Chondrocyte (in vitro differentiated cells): ENCODE measurements at regions not wholly inside any gene's neighbourhood (a gene's known extent, or its start where the extent isn't known, plus 50 kb on each side); places are given as distances from the start of the nearest gene placed in this dataset.

ENCODE experiments used
- DNase-seq: peaks from one replicate; pipeline ENCODE4 v3.0.0; 2021; ENCODE audit warnings: mixed read lengths, low spot score
- H3K27ac Mint-ChIP-seq: one replicate; pipeline ENCODE4 v1.8.0; 2021; ENCODE audit warnings: mild to moderate bottlenecking, moderate library complexity, mixed read lengths; ENCODE audit not compliant: unreplicated experiment
- H3K27me3 Mint-ChIP-seq: 2 replicates; pipeline ENCODE4 v1.8.0; 2021; ENCODE audit warnings: low read depth, mixed read lengths
- H3K36me3 Mint-ChIP-seq: 2 replicates; pipeline ENCODE4 v1.8.0; 2021; ENCODE audit warnings: low read depth, mixed read lengths
- H3K4me1 Mint-ChIP-seq: 2 replicates; pipeline ENCODE4 v1.8.0; 2021; ENCODE audit warnings: low read depth, mild to moderate bottlenecking, mixed read lengths
- H3K4me3 Mint-ChIP-seq: one replicate; pipeline ENCODE4 v1.8.0; 2021; ENCODE audit warnings: mild to moderate bottlenecking, moderate library complexity, mixed read lengths; ENCODE audit not compliant: unreplicated experiment
- H3K9me3 Mint-ChIP-seq: 2 replicates; pipeline ENCODE4 v1.8.0; 2021; ENCODE audit warnings: low read depth, mixed read lengths
- TF ChIP-seq, protein P1 (sequence below): fragments of 200-600 bp; sonication (generic); IDR thresholded peaks from 2 replicates; pipeline ENCODE4 v1.5.0; 2021; ENCODE audit warnings: antibody characterized with exemption, mild to moderate bottlenecking, moderate library complexity

- Mint-ChIP-seq H3K9me3 (no peaks in the 10 kb centered on the region), H3K27ac (no peak overlapping the region), H3K27me3 (peaks cover 2% of the 10 kb centered on the region), H3K4me1 (no peaks in the 10 kb centered on the region), H3K36me3 (no peaks in the 10 kb centered on the region), H3K4me3 (no peak overlapping the region)
- no peak for DNase-seq
- TF ChIP-seq, protein P1, sequence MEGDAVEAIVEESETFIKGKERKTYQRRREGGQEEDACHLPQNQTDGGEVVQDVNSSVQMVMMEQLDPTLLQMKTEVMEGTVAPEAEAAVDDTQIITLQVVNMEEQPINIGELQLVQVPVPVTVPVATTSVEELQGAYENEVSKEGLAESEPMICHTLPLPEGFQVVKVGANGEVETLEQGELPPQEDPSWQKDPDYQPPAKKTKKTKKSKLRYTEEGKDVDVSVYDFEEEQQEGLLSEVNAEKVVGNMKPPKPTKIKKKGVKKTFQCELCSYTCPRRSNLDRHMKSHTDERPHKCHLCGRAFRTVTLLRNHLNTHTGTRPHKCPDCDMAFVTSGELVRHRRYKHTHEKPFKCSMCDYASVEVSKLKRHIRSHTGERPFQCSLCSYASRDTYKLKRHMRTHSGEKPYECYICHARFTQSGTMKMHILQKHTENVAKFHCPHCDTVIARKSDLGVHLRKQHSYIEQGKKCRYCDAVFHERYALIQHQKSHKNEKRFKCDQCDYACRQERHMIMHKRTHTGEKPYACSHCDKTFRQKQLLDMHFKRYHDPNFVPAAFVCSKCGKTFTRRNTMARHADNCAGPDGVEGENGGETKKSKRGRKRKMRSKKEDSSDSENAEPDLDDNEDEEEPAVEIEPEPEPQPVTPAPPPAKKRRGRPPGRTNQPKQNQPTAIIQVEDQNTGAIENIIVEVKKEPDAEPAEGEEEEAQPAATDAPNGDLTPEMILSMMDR: no peak
Observed at GRCh38 chr3:20842594-20843436, 656.8 kb upstream of the SGO1 start.

- H3K27ac Mint-ChIP-seq: no peak overlapping the region
- H3K9me3 Mint-ChIP-seq: no peaks in the 10 kb centered on the region
- H3K36me3 Mint-ChIP-seq: no peaks in the 10 kb centered on the region
- no peaks in the 10 kb centered on the region for H3K4me1 Mint-ChIP-seq
- H3K27me3 Mint-ChIP-seq: peaks cover 2% of the 10 kb centered on the region
- TF ChIP-seq, protein P1: no peak
- H3K4me3 Mint-ChIP-seq: no peak overlapping the region
- DNase-seq: no peak
Observed at GRCh38 chr3:20842002-20842401, 656.0 kb upstream of the SGO1 start.

GRCh38 chr3:20837676-20838302, 651.8 kb upstream of the SGO1 start:
- TF ChIP-seq, protein P1: no peak
- no peak overlapping the region for H3K4me3 Mint-ChIP-seq
- H3K36me3 Mint-ChIP-seq: no peaks in the 10 kb centered on the region
- no peaks in the 10 kb centered on the region for H3K4me1 Mint-ChIP-seq
- DNase-seq: no peak
- H3K27ac Mint-ChIP-seq: no peak overlapping the region
- H3K27me3 Mint-ChIP-seq: peaks cover 2% of the 10 kb centered on the region
- no peaks in the 10 kb centered on the region for H3K9me3 Mint-ChIP-seq

DNA sequence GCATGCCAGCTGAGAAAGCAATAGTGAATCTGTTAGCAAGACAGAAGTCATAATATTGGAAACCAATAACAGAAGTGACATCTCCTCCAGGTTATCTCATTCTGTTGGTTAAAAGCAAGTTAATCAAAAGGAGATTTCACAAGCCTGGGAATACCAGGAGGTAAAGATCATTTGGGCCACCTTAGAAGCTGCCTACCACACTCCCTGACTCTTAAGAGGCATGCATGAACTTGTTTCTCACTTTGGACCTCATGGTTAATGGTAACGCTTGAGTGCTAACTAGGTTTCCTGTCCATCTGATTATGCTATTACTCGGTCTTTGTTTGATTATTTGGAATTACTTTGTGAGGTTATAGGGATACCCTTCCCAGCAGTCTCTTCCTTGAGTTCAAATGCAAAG, 650.8 kb upstream of the SGO1 start:
- Mint-ChIP-seq H3K27ac (no peak overlapping the region), H3K4me3 (no peak overlapping the region), H3K36me3 (no peaks in the 10 kb centered on the region), H3K9me3 (no peaks in the 10 kb centered on the region), H3K4me1 (no peaks in the 10 kb centered on the region), H3K27me3 (no peaks in the 10 kb centered on the region)
- TF ChIP-seq, protein P1: no peak
- no peak for DNase-seq

DNA sequence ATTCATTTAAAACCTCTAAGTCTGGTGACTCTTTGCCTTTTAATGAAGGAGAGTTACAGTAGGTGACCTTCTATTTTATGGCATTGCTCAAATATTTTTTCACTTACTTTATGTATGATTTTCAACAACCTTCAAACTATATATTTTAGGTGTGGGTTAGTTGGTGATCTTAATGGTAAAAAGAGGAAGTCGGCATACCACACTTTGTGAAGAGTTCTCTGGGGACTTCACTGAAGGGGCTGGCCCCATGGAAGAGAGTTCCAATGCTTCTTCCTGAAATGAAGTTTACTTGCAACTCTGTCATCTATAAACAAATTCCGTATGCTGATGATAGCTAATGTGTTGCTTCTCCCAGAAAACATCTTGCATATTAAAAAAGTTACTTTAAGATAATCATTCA, 647.0 kb upstream of the SGO1 start:
- H3K4me1 Mint-ChIP-seq: no peaks in the 10 kb centered on the region
- no peaks in the 10 kb centered on the region for H3K27me3 Mint-ChIP-seq
- H3K36me3 Mint-ChIP-seq: no peaks in the 10 kb centered on the region
- TF ChIP-seq, protein P1: no peak
- H3K27ac Mint-ChIP-seq: no peak overlapping the region
- no peaks in the 10 kb centered on the region for H3K9me3 Mint-ChIP-seq
- H3K4me3 Mint-ChIP-seq: no peak overlapping the region
- DNase-seq: no peak
